ENCODE measurements at regions not wholly inside any gene's neighbourhood (a gene's known extent, or its start where the extent isn't known, plus 50 kb on each side); places are given as distances from the start of the nearest gene placed in this dataset.

DNA sequence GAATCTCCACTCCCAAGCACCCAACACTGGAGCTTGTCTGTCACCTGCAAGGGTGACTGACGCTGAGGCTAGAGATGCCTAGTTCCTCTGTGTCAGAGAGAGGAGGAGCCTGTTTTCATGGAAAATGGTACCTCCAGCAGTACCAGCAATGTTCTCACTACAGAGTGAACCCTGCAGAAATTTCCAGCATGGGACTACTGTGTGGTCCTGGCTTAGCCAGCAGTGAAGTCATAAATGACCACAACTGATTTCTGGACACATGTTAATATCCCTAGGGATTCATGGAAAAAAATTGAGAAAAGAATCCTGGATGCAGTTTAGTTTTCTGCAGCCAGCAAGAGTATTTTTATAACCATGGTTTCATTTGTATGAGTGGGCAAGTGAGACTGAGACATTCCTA, 468.1 kb downstream of the CD83 start:
- DNase-seq, result no peak

DNA sequence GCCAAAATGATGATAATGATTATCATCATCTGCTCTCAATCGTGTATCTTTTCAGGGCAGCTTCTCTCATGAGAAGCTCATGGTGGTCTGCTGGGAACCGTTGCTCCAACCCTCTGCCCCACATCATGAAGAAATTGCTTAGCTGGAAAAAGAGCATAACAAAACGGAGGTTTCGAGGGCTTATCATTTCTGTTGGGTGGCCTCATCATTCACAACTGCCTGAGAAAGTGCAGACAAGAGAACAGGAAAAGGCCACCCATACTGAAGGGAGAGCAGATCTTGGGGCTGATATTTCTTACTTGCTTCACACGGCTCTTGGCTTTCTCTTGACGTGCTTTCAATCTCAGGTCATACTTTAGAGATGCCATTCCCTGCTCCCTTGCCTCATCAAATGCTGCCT, 471.6 kb downstream of the CD83 start:
- no peak for DNase-seq

GRCh38 chr6:14590586-14590985, 473.0 kb downstream of the CD83 start:
- DNase-seq, result no peak

- no peak for DNase-seq
Measured at GRCh38 chr6:14591998-14592397, 474.4 kb downstream of the CD83 start.

- no peak for DNase-seq
Measured at GRCh38 chr6:14593286-14593685, 475.7 kb downstream of the CD83 start.

DNA sequence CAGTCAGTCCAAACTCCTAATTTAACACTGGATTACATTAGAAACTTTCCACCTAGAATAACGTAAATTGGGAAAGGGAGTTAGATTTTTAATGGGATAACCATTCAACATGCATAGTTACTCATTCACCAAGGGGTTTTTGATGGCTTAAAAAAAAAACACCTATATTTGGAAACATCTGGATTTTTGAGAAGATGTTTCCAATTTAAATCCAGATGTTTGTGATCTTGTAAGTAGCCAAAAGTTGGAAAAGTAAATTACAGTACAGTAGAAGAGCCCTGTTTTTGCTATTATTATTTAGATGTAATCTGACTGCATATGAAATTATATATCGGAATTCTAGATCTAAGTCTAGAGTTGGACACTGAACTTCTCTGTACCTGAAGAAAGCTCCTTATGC, 478.2 kb downstream of the CD83 start:
- DNase-seq, result no peak

DNA sequence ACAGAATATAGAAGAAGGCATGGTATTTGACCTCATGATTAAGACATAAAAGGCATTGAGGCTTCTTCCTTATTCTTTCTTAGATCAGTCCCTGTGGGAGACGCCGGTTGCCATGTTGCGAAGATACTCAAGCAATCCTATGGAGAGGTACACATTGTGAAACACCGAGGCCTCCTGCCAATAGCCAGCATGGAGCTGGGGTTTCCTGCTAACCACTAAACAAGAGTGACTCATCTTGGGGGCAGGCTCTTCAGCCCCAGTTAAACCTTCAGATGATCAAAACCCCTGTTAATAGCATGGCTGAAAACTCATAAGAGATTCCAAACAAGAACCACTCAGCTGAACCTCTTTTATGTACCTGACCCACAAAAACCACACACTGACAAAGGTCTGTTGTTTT, 478.8 kb downstream of the CD83 start:
- DNase-seq, result peak in 1 of 2 experiments; percentile 24

DNA sequence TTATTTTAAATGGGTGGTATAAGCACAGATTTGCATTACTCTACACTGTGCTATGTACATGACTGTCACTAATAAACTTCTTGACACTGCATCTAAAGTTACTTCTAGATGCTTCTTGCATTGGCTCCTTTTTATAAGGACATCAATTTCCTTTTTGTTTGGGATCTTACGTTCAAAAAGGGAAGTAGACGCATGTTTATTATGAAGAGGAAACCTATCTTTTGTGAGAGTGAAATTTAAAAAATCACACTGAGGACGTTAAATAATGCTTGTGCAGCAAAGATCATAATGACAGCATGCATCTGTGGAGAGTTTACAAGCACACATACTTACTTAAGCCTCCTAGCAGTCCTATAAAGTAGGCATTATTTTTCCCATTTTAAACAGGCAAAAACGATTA, 479.5 kb downstream of the CD83 start:
- DNase-seq, result no peak

- no peak for DNase-seq
Measured at GRCh38 chr6:14598017-14598864, 480.7 kb downstream of the CD83 start.

DNA sequence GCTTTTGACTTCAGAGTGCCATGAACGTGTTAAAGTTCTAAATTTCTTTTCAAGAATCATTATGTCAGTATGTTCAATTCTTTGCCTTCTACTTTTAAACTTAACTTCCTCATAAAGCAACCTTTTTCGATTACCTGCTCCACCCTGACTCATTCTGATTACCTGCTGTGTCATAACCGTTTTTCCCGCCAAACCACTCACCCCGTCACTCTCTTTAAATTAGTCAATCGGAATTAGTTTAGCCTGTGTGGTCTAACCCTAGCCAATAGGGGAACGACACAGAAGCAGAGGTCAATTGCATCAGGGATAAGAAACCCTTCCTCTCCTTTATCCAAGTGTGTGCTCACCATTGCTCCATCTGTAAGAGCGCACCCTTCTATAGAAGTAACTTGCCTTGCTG, 482.7 kb downstream of the CD83 start:
- peak in 1 of 2 experiments; percentile 33 for DNase-seq

DNA sequence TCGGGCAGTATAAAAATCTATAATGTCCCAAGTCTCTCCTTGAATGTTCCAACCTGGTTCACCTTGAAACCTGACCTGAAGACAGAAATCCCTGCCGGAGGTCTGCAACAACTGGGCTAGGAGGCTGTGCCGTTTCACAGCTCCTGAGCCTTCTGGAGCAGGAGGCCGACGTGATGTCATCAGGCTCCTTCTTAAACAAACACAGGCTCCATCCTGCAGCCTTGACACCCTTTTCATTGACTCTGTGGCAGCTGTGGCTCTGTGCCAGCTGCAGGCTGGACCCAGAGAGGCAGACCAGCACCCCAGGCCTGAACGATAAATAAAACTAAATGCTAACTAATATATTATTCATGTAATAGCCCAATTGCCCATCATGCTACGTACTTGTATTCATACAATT, 483.9 kb downstream of the CD83 start:
- no peak for DNase-seq

GRCh38 chr6:14606353-14606752, 488.8 kb downstream of the CD83 start:
- DNase-seq, result no peak

DNA sequence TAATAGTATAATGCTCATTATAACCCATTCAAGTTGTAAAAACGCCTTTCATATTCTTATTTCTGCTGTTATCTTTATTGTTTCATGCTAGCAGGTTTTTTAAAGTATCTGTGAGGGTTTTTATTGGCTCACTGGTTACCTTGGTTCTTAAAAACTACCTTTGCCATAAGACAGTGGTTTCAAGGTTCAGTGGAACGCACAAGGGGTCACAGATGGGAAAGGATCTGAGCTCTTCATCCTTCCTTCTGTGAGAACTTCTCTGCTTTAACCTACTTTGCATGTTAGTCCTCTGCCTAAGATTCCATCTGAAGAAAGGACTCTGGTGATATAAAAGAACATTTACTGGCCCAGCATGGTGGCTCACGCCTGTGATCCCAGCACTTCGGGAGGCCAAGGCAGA, 492.6 kb downstream of the CD83 start:
- DNase-seq, result no peak

- no peak for DNase-seq
Measured at GRCh38 chr6:14612016-14612980, 494.7 kb downstream of the CD83 start.

DNA sequence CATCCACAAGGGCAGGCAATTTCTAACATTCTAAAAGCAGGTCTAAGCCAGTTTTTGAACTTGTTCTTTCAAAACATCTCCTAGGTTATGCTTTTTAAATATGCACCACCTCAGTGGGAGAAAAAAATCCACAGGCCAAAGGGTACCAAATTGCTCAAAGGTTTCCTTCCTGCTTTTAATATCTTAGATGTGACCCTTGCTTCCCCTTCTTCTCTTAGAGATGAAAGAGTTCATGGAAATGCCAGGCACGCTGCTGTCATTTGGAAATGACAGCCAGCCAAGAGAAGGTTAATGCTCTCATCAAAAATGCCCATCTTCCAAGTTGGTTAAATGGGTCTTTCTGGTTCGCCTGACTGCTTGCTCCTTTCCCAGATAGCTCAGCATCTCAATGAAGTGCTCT, 497.1 kb downstream of the CD83 start:
- DNase-seq, result no peak

DNA sequence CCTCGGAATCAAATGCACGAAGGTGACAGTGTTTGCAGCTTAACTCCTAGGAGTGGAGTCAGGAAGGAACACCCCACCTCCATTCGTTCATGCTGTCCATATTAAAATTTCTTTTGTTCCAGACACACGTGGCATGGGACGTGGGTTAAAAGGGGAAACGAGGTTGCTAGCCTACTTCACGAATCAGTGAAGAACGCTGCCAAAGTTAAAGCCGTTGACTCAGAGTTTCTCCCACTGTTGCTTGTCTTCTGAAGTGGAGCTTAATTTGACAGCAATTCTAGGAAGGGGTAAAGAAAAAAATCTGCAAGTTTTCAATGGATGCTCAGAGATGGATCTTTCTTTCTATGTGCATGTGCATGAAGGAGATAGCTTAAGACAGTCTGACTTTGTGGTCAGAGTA, 499.1 kb downstream of the CD83 start:
- no peak for DNase-seq

DNA sequence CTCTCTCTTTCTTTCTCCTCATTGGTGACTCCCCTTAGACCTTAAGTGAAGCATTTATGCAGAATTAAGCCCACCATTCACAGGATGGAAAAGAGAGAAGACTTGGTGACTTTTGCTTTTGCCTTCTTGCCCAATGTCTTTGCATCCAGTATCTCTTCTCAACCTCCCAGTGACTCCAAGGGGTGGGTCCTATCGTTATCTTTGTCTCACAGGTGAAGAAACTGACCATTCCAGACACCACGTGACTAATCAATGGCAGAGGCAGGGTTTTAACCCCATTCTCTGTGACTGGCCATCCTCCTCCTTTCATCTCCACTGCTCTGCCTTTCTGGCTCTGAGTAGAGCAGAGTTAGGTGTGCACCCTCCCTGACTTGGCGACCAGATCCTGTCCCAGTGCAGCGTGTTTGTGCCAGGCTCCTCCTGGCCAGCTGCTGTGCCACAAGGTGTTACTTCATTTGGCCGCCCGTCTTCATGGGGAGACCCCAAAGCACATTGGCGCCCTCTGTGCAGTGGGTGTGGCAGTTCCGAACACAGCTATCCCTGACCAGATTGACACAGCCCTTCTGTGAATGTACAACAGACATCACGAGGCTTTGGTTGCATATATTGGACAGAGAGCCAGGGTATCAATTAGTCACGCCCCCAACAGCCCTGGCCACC, 501.3 kb downstream of the CD83 start:
- no peak for DNase-seq

DNA sequence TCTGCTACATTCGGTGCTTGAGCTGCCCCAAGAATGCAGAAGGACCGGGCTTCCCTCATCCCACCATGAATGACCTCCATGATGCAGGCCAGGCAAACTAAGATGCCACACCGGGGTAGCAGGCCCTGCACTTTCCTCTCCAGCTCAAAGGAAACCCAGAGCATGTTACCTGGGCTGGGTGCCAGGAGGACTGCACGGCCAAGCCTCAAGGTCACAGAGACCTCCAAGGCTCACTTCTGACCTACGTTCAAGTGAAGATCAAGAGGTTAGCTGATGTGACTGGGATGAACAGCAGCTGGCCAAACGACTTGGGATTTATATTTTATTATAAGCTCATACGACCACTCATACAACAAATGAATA, 501.8 kb downstream of the CD83 start:
- no peak for DNase-seq

- no peak for DNase-seq
Measured at GRCh38 chr6:14620522-14620921, 502.9 kb downstream of the CD83 start.

- DNase-seq, result no peak
Measured at GRCh38 chr6:14621518-14621917, 503.9 kb downstream of the CD83 start.

DNA sequence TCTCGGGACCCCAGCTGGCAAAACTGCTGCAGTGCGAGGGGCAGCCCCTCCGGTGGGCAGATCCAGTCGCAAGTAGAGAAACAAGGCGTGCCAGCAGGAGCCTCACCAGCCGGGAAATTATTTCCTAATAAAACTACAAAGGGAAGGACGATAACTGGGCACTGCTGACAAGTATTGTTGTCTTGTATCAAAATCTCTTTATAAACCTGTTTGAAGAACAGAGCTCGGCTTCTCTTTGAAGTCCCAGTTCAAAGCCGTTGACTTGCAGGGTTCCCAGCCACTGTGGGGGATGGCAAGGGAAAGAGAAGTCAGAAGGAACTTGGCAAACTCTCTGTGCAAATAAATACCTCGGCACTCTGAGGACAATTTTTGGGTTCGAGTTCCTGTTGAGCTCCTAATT, 504.5 kb downstream of the CD83 start:
- DNase-seq, result no peak

DNA sequence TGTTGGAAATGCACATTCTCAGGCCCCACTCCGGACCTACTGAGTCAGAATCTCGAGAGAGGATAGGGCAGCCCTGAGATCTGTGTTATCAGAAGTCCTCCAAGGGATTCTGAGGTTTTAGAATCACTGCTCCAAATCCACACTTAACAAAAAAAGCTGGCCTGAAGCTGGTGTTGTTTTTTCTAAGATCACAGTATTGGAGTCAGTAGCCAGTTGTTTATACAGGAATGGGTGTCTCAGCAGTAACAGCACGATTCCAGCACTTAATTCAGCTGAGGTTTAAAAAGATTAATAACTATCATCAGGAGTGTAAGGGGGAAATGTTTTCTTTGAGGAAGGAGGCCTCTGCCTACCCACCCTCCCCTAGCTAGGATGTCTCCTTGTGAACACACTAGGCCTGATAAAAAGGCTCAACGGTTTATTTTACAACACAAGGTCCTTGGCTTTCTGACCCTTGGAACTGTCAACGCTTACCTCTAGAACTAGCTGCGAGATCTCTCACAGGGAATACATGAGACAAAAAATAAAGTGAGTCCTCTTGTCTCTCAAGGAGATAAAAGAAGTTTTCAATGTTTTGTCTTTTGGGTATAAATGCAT, 505.4 kb downstream of the CD83 start:
- DNase-seq, result no peak

All from activated T-cell treated with anti-CD3 and anti-CD28 coated beads, Interleukin-2, amount 50 U/mL, for 48 hours (primary cell).